GM12873 (cell line): ENCODE measurements at regions not wholly inside any gene's neighbourhood (a gene's known extent, or its start where the extent isn't known, plus 50 kb on each side); places are given as distances from the start of the nearest gene placed in this dataset.

Source experiments
- CTCF ChIP-seq: IDR thresholded peaks from 2 replicates; pipeline ENCODE4 v1.5.1; 2012; ENCODE audit warnings: low read depth, mild to moderate bottlenecking, moderate library complexity, low read length, control low read depth; ENCODE audit not compliant: insufficient read depth; ENCODE audit errors: missing control alignments

- TF ChIP-seq CTCF: no peak
Measured at GRCh38 chr14:87800216-87800615, 192.8 kb downstream of the GALC start.

DNA sequence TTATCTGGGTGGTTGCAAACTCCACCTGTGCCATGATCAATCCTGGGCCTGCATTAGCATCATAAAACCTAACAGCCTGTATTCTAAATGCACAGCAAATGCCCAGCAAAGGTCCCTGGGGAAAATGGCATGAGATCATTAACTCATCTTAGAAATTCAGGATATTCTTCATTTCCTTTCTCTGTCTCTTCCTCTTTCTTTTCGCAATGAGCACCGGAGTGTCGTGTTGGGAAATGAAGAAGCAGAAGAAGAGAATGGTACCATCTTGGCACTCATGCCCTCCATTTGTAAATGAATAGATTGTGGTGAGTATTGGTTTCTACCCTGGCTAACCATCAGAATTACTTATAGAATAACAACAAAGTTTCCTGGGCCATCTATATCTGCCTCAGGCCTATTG, 193.6 kb downstream of the GALC start:
- no peak for TF ChIP-seq CTCF

- no peak for TF ChIP-seq CTCF
Measured at GRCh38 chr14:87797001-87797400, 196.0 kb downstream of the GALC start.

GRCh38 chr14:87794561-87794960, 198.4 kb downstream of the GALC start:
- no peak for TF ChIP-seq CTCF

GRCh38 chr14:87785897-87786296, 207.1 kb downstream of the GALC start:
- no peak for TF ChIP-seq CTCF

DNA sequence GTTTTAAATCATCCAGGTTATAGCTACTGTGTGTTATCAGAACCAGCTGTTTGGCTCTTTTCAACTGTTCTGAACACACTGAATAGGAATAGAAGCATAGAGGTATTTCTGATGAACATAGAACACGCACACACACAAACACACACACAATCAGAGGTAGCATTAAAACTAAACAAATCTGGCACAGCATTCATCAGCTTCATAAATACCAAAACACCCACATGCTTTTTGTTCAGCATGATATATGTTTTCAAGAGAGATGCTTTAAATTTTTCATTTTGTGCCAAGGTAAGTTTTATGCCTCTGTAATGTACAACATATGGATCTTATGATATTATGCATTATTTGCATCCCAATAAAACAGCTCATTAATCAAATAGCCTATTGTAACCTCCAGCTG, 208.6 kb downstream of the GALC start:
- TF ChIP-seq CTCF: no peak

GRCh38 chr14:87783071-87783470, 209.9 kb downstream of the GALC start:
- TF ChIP-seq CTCF: no peak

DNA sequence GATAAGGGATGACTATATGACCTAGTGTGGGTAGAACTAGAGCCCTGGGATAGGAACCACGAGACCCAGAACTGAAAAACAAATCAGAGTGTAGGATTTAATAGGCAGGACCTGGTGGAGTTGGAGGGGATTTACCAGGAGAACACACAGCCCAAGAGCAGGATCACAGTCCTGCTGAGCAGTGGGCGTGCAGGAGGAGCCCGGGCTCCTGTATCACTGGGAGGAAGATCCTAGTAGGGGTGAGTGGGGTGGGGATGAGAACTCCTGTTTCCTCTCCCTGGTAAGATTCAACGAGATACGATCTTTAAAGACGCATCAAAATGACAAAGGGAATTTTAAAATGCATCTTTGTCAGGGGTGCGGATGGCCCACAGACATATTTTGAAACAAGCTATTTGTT, 220.1 kb downstream of the GALC start:
- TF ChIP-seq CTCF: no peak
